ENCODE measurements at regions not wholly inside any gene's neighbourhood (a gene's known extent, or its start where the extent isn't known, plus 50 kb on each side); places are given as distances from the start of the nearest gene placed in this dataset.

GRCh38 chr4:23028875-23029274 lies 336.1 kb downstream of the GBA3 start:
- Histone ChIP-seq H2AFZ (replicated peaks; ENCODE audit: low read length, poor library complexity) (no peak overlapping the region), H3K56ac (ENCODE audit: extremely low read depth, insufficient read depth, low read length) (no peak overlapping the region), H3K27me3 (ENCODE audit: control insufficient read depth, insufficient read depth, low read length) (no peaks in the 10 kb centered on the region), H2BK20ac (ENCODE audit: low read depth, low read length) (no peak overlapping the region), H3K36me3 (ENCODE audit: control insufficient read depth, insufficient read depth, low read length) (no peaks in the 10 kb centered on the region), H2BK5ac (ENCODE audit: low read depth, low read length, poor library complexity, severe bottlenecking) (no peak overlapping the region), H3K27ac (ENCODE audit: insufficient read depth, low read length) (no peak overlapping the region), H4K8ac (ENCODE audit: low read depth in 2 of 2, low read length in 2 of 2) (no peak overlapping the region), H2AK5ac (ENCODE audit: low read depth, low read length) (no peak overlapping the region), H3K9ac (ENCODE audit: low read depth, low read length) (no peak overlapping the region), H3K4me1 (ENCODE audit: control insufficient read depth, insufficient read depth, low read length) (no peaks in the 10 kb centered on the region), H3K14ac (replicated peaks; ENCODE audit: low read depth, low read length) (no peak overlapping the region), H3K4me2 (ENCODE audit: low read depth, low read length) (no peak overlapping the region), H2AK9ac (replicated peaks; ENCODE audit: low read depth, low read length, poor library complexity) (no peak overlapping the region), H3K4me3 (ENCODE audit: insufficient read depth, low read depth, low read length) (no peak overlapping the region), H3K23ac (ENCODE audit: low read depth, low read length) (no peak overlapping the region), H3K18ac (ENCODE audit: low read depth, low read length) (no peak overlapping the region), H2BK120ac (ENCODE audit: low read depth, low read length) (no peak overlapping the region), H2BK15ac (ENCODE audit: low read depth, low read length) (no peak overlapping the region), H3K4ac (ENCODE audit: low read depth, low read length) (no peak overlapping the region), H3K9me1 (ENCODE audit: insufficient read depth, low read length) (no peaks in the 10 kb centered on the region), H4K20me1 (ENCODE audit: insufficient read depth, low read length) (no peaks in the 10 kb centered on the region), H3K79me1 (ENCODE audit: low read depth in 1 of 2, low read length in 2 of 2) (no peaks in the 10 kb centered on the region), H3K9me3 (ENCODE audit: control insufficient read depth, insufficient read depth, low read length) (peaks cover 5% of the 10 kb centered on the region; the same call in 1 of the 2 replicates), H4K5ac (ENCODE audit: low read depth, low read length) (no peak overlapping the region), H4K91ac (ENCODE audit: insufficient read depth, low read depth, low read length) (no peak overlapping the region)
- intact Hi-C loops (cut with micrococcal nuclease) (no loop called here), in situ Hi-C loops (cut with MboI; ENCODE audit: low sequenced_read_pairs) (no loop called here), dilution Hi-C loops (cut with HindIII; ENCODE audit: low sequenced_read_pairs, unreplicated experiment) (no loop called here)
- CTCF ChIA-PET, result no interaction called here
- no TSS peak for BruUV-seq (replicated peaks)
- DNase-seq, result no peak
- POLR2A ChIA-PET (ENCODE audit: unreplicated experiment), result no interaction called here
- TF ChIP-seq CHD1 (IDR thresholded peaks at IDR 0.05; ENCODE audit: low read depth, low read length), result no peak
- no peak for TF ChIP-seq RCOR1 (IDR thresholded peaks at IDR 0.05; ENCODE audit: insufficient replicate concordance, low read length)
- no peak for TF ChIP-seq CEBPB (IDR thresholded peaks at IDR 0.05; ENCODE audit: low read depth, low read length)
- no peak for TF ChIP-seq MAZ (IDR thresholded peaks at IDR 0.05; ENCODE audit: borderline replicate concordance, low read depth, low read length)
- TF ChIP-seq RAD21 (IDR thresholded peaks at IDR 0.05; ENCODE audit: low read length), result no peak
- no peak for ATAC-seq (ENCODE audit: low read depth)
- WGBS, 2 experiments (ENCODE audit: extremely low coverage in 2 of 2, insufficient read length in 1 of 2), result no CpG with 5 or more reads among the region's 3 CpGs
